Liver (tissue), 8 donors: ENCODE measurements at regions not wholly inside any gene's neighbourhood (a gene's known extent, or its start where the extent isn't known, plus 50 kb on each side); places are given as distances from the start of the nearest gene placed in this dataset.

Source experiments
- DNase-seq: peaks from one replicate; pipeline ENCODE4 v3.0.0-alpha.2; 2017; ENCODE audit warnings: low spot score
- H3K27ac ChIP-seq, 2 donors: one replicate each; pipeline ENCODE4 v1.7.0; 2013; ENCODE audit warnings: inconsistent platforms in 2 of 2, low read length in 2 of 2, control low read depth in 1 of 2, low read depth in 1 of 2, mild to moderate bottlenecking in 1 of 2
- H3K27me3 ChIP-seq, 4 donors: one replicate each; pipeline versions ENCODE4 v1.6.1 to v1.7.0; 2013; ENCODE audit warnings: low read length in 3 of 4, inconsistent platforms in 1 of 4, mild to moderate bottlenecking in 1 of 4, moderate library complexity in 1 of 4; ENCODE audit not compliant: control insufficient read depth in 4 of 4, insufficient read depth in 4 of 4
- H3K36me3 ChIP-seq, 4 donors: one replicate each; pipeline versions ENCODE4 v1.6.1 to v1.7.0; 2013; ENCODE audit warnings: low read length in 3 of 4, mild to moderate bottlenecking in 3 of 4, low read depth in 1 of 4, moderate library complexity in 1 of 4; ENCODE audit not compliant: control insufficient read depth in 4 of 4, insufficient read depth in 3 of 4
- H3K4me1 ChIP-seq, 4 donors: one replicate each; pipeline versions ENCODE4 v1.6.1 to v1.7.0; 2013; ENCODE audit warnings: low read length in 3 of 4, mild to moderate bottlenecking in 3 of 4, moderate library complexity in 1 of 4; ENCODE audit not compliant: control insufficient read depth in 4 of 4, insufficient read depth in 4 of 4
- H3K4me3 ChIP-seq, 3 donors: one replicate each; pipeline versions ENCODE4 v1.6.1 to v1.7.0; 2013; ENCODE audit warnings: low read length in 3 of 3, control low read depth in 1 of 3, low read depth in 1 of 3, mild to moderate bottlenecking in 1 of 3
- H3K9ac ChIP-seq, 2 donors: one replicate each; pipeline ENCODE4 v1.7.0; 2013; ENCODE audit warnings: low read length in 2 of 2, mild to moderate bottlenecking in 2 of 2, moderate library complexity in 2 of 2, control low read depth in 1 of 2, low read depth in 1 of 2
- H3K9me3 ChIP-seq, 4 donors: one replicate each; pipeline versions ENCODE4 v1.6.1 to v1.7.0; 2013; ENCODE audit warnings: low read length in 3 of 4; ENCODE audit not compliant: control insufficient read depth in 4 of 4
- ATF3 ChIP-seq: IDR thresholded peaks from 2 replicates; pipeline ENCODE4 v1.6.1; 2016; ENCODE audit warnings: antibody characterized with exemption
- CTCF ChIP-seq: fragments of 150-350 bp; IDR thresholded peaks from 2 replicates; pipeline ENCODE4 v1.5.1; 2017; ENCODE audit warnings: improper control_type of control experiment, low read depth, low read length; ENCODE audit not compliant: missing input control
- EGR1 ChIP-seq, 2 donors: IDR thresholded peaks; 2 replicates each; pipeline ENCODE4 v1.6.1; 2016 to 2018; ENCODE audit warnings: antibody characterized with exemption in 2 of 2, low read depth in 2 of 2
- FOXA1 ChIP-seq: IDR thresholded peaks from 2 replicates; pipeline ENCODE4 v1.6.1; 2016; ENCODE audit warnings: antibody characterized with exemption
- FOXA2 ChIP-seq: IDR thresholded peaks from 2 replicates; pipeline ENCODE4 v1.6.1; 2016; ENCODE audit warnings: antibody characterized with exemption
- GABPA ChIP-seq, 2 donors: IDR thresholded peaks in 1 of 2; conservative IDR thresholded peaks in 1 of 2; 2 replicates each; pipeline ENCODE4 v1.6.1; 2016; ENCODE audit warnings: antibody characterized with exemption in 2 of 2, mild to moderate bottlenecking in 1 of 2, moderate library complexity in 1 of 2
- HNF4A ChIP-seq, 2 donors: conservative IDR thresholded peaks; 2 replicates each; pipeline ENCODE4 v1.6.1; 2016; ENCODE audit warnings: antibody characterized with exemption in 2 of 2, mild to moderate bottlenecking in 2 of 2
- HNF4G ChIP-seq: IDR thresholded peaks from 2 replicates; pipeline ENCODE4 v1.6.1; 2016; ENCODE audit warnings: antibody characterized with exemption
- JUND ChIP-seq, 2 donors: IDR thresholded peaks; 2 replicates each; pipeline ENCODE4 v1.6.1; 2016; ENCODE audit warnings: antibody characterized with exemption in 2 of 2
- MAX ChIP-seq: IDR thresholded peaks from 2 replicates; pipeline ENCODE4 v1.6.1; 2016; ENCODE audit warnings: antibody characterized with exemption
- NR2F2 ChIP-seq: IDR thresholded peaks from 2 replicates; pipeline ENCODE4 v1.6.1; 2016; ENCODE audit warnings: antibody characterized with exemption
- RAD21 ChIP-seq, 2 donors: IDR thresholded peaks; 2 replicates each; pipeline ENCODE4 v1.6.1; 2016; ENCODE audit warnings: antibody characterized with exemption in 2 of 2, mild to moderate bottlenecking in 2 of 2
- REST ChIP-seq: IDR thresholded peaks from 2 replicates; pipeline ENCODE4 v1.6.1; 2016; ENCODE audit warnings: antibody characterized with exemption, mild to moderate bottlenecking
- RXRA ChIP-seq, 2 donors: IDR thresholded peaks; 2 replicates each; pipeline ENCODE4 v1.6.1; 2017 to 2018; ENCODE audit warnings: antibody characterized with exemption in 2 of 2, mild to moderate bottlenecking in 1 of 2
- SP1 ChIP-seq: IDR thresholded peaks from 2 replicates; pipeline ENCODE4 v1.6.1; 2018; ENCODE audit warnings: antibody characterized with exemption, mild to moderate bottlenecking
- TAF1 ChIP-seq: conservative IDR thresholded peaks from 2 replicates; pipeline ENCODE4 v1.6.1; 2016; ENCODE audit warnings: antibody characterized with exemption, mild to moderate bottlenecking
- YY1 ChIP-seq: IDR thresholded peaks from 2 replicates; pipeline ENCODE4 v1.6.1; 2016; ENCODE audit warnings: antibody characterized with exemption, mild to moderate bottlenecking
- ZBTB33 ChIP-seq: IDR thresholded peaks from 2 replicates; pipeline ENCODE4 v1.6.1; 2016; ENCODE audit warnings: antibody characterized with exemption
- WGBS: extraction: QIAGEN DNeasy Blood & Tissue Kit; methylation state at CpG from one replicate; pipeline ENCODE4 v1.1.7; 2013; 5-methylcytosine and 5-hydroxymethylcytosine counted together
- donor health status: healthy.
- donor health status: healthy.
- donor health status: healthy.
- donor health status: healthy.
- donor health status: healthy.

GRCh38 chr5:117588611-117589010, 1014.0 kb upstream of the SEMA6A start:
- H3K9ac ChIP-seq: no peak overlapping the region
- WGBS: 90% methylated on average over 2 of the region's 2 CpGs
- H3K4me3 ChIP-seq: no peak overlapping the region
- no peaks in the 10 kb centered on the region for H3K36me3 ChIP-seq
- no peaks in the 10 kb centered on the region for H3K9me3 ChIP-seq
- H3K27ac ChIP-seq: no peak overlapping the region
- TF ChIP-seq FOXA1 (no peak), HNF4G (no peak), ZBTB33 (no peak), RXRA (IDR thresholded peaks at IDR 0.05) (no peak), MAX (no peak), TAF1 (no peak), HNF4A (conservative IDR thresholded peaks at IDR 0.05) (no peak), CTCF (no peak), SP1 (no peak), RAD21 (IDR thresholded peaks at IDR 0.05) (no peak), ATF3 (no peak), REST (no peak), JUND (IDR thresholded peaks at IDR 0.05) (no peak), FOXA2 (no peak), GABPA (IDR thresholded peaks at IDR 0.05 in 1 of 2, conservative IDR thresholded peaks at IDR 0.05 in 1 of 2) (no peak), YY1 (no peak), NR2F2 (no peak), EGR1 (IDR thresholded peaks at IDR 0.05; ENCODE audit: low read depth in 2 of 2) (no peak)
- no peak for DNase-seq
- no peaks in the 10 kb centered on the region for H3K4me1 ChIP-seq
- no peaks in the 10 kb centered on the region for H3K27me3 ChIP-seq

- no peak for DNase-seq
- no peak overlapping the region for H3K4me3 ChIP-seq
- H3K36me3 ChIP-seq: no peaks in the 10 kb centered on the region
- WGBS: 88% methylated on average over 1 of the region's 1 CpG
- H3K27me3 ChIP-seq: no peaks in the 10 kb centered on the region
- no peak overlapping the region for H3K9ac ChIP-seq
- no peak for TF ChIP-seq RXRA (IDR thresholded peaks at IDR 0.05)
- no peak for TF ChIP-seq REST
- TF ChIP-seq GABPA (IDR thresholded peaks at IDR 0.05 in 1 of 2, conservative IDR thresholded peaks at IDR 0.05 in 1 of 2): no peak
- no peak for TF ChIP-seq HNF4A (conservative IDR thresholded peaks at IDR 0.05)
- TF ChIP-seq RAD21 (IDR thresholded peaks at IDR 0.05): no peak
- TF ChIP-seq ATF3: no peak
- TF ChIP-seq FOXA1: no peak
- no peaks in the 10 kb centered on the region for H3K4me1 ChIP-seq
- H3K27ac ChIP-seq: no peak overlapping the region
- no peaks in the 10 kb centered on the region for H3K9me3 ChIP-seq
These were observed 1012.5 kb upstream of the SEMA6A start for GRCh38 chr5:117587111-117587510.
